Activated T-helper 2 cell treated with anti-CD3 and anti-CD28 coated beads, Interferon-gamma antibody, Interleukin-2, Interleukin-4, amounts not matched to agents 10 μg/mL and 5 μg/mL and 100 μg/mL, durations not matched to agents 14 hours and 24 hours and 36 hours (primary cell): ENCODE measurements at regions not wholly inside any gene's neighbourhood (a gene's known extent, or its start where the extent isn't known, plus 50 kb on each side); places are given as distances from the start of the nearest gene placed in this dataset.

Experiments
- DNase-seq: peaks from one replicate; pipeline ENCODE4 v3.0.0; 2021; ENCODE audit warnings: low spot score
- H3K27ac Mint-ChIP-seq: one replicate; pipeline ENCODE4 v1.8.0; 2021; ENCODE audit warnings: mixed read lengths
- H3K27me3 Mint-ChIP-seq: one replicate; pipeline ENCODE4 v1.8.0; 2021; ENCODE audit warnings: low read depth, mixed read lengths
- H3K36me3 Mint-ChIP-seq: one replicate; pipeline ENCODE4 v1.8.0; 2021; ENCODE audit warnings: low read depth, mixed read lengths
- H3K4me1 Mint-ChIP-seq: one replicate; pipeline ENCODE4 v1.8.0; 2021; ENCODE audit warnings: low read depth, mixed read lengths
- H3K4me3 Mint-ChIP-seq: one replicate; pipeline ENCODE4 v1.8.0; 2021; ENCODE audit warnings: low read depth, mild to moderate bottlenecking, moderate library complexity, mixed read lengths
- H3K9me3 Mint-ChIP-seq: one replicate; pipeline ENCODE4 v1.8.0; 2021; ENCODE audit warnings: mixed read lengths
- intact Hi-C: fragments of 100-400 bp; cut with micrococcal nuclease; formaldehyde crosslinking; loops from one replicate; pipeline ENCODE4 v1.15.1; 2023

- H3K27ac Mint-ChIP-seq, result no peak overlapping the region
- H3K27me3 Mint-ChIP-seq, result peaks cover 16% of the 10 kb centered on the region
- no peak overlapping the region for H3K4me3 Mint-ChIP-seq
- no peak for DNase-seq
- peaks cover 6% of the 10 kb centered on the region for H3K9me3 Mint-ChIP-seq
- no peaks in the 10 kb centered on the region for H3K36me3 Mint-ChIP-seq
- peaks cover 4% of the 10 kb centered on the region for H3K4me1 Mint-ChIP-seq
- intact Hi-C loops, result no loop called here
Observed at GRCh38 chr13:73190477-73190876, 131.7 kb downstream of the KLF5 start.

- Mint-ChIP-seq H3K27ac (no peak overlapping the region), H3K27me3 (peaks cover 16% of the 10 kb centered on the region), H3K4me1 (peaks cover 4% of the 10 kb centered on the region), H3K9me3 (peaks cover 6% of the 10 kb centered on the region), H3K4me3 (no peak overlapping the region), H3K36me3 (no peaks in the 10 kb centered on the region)
- intact Hi-C loops, result no loop called here
- DNase-seq, result no peak
Observed at GRCh38 chr13:73189776-73190175, 131.0 kb downstream of the KLF5 start.

GRCh38 chr13:73189362-73189761 lies 130.6 kb downstream of the KLF5 start:
- DNase-seq, result no peak
- intact Hi-C loops, result no loop called here
- H3K4me1 Mint-ChIP-seq, result peaks cover 4% of the 10 kb centered on the region
- H3K27me3 Mint-ChIP-seq, result peaks cover 15% of the 10 kb centered on the region
- H3K27ac Mint-ChIP-seq, result no peak overlapping the region
- no peaks in the 10 kb centered on the region for H3K36me3 Mint-ChIP-seq
- peaks cover 6% of the 10 kb centered on the region for H3K9me3 Mint-ChIP-seq
- H3K4me3 Mint-ChIP-seq, result no peak overlapping the region

- H3K27ac Mint-ChIP-seq, result no peak overlapping the region
- no peaks in the 10 kb centered on the region for H3K36me3 Mint-ChIP-seq
- intact Hi-C loops, result no loop called here
- H3K9me3 Mint-ChIP-seq, result peaks cover 6% of the 10 kb centered on the region
- peaks cover 9% of the 10 kb centered on the region for H3K27me3 Mint-ChIP-seq
- H3K4me1 Mint-ChIP-seq, result peaks cover 4% of the 10 kb centered on the region
- no peak for DNase-seq
- no peak overlapping the region for H3K4me3 Mint-ChIP-seq
Observed at GRCh38 chr13:73187106-73187505, 128.3 kb downstream of the KLF5 start.

- no peak overlapping the region for H3K4me3 Mint-ChIP-seq
- no peaks in the 10 kb centered on the region for H3K36me3 Mint-ChIP-seq
- H3K27me3 Mint-ChIP-seq, result peaks cover under 1% of the 10 kb centered on the region
- no peaks in the 10 kb centered on the region for H3K9me3 Mint-ChIP-seq
- no peaks in the 10 kb centered on the region for H3K4me1 Mint-ChIP-seq
- intact Hi-C loops, result no loop called here
- DNase-seq, result no peak
- H3K27ac Mint-ChIP-seq, result no peak overlapping the region
Observed at GRCh38 chr13:73179650-73180274, 121.0 kb downstream of the KLF5 start.

GRCh38 chr13:73177916-73178565 lies 119.2 kb downstream of the KLF5 start:
- Mint-ChIP-seq H3K36me3 (no peaks in the 10 kb centered on the region), H3K4me3 (no peak overlapping the region), H3K9me3 (no peaks in the 10 kb centered on the region), H3K4me1 (no peaks in the 10 kb centered on the region), H3K27ac (no peak overlapping the region), H3K27me3 (peaks cover 3% of the 10 kb centered on the region)
- no peak for DNase-seq
- intact Hi-C loops, result no loop called here

- Mint-ChIP-seq H3K4me3 (no peak overlapping the region), H3K27ac (no peak overlapping the region), H3K4me1 (no peaks in the 10 kb centered on the region), H3K36me3 (no peaks in the 10 kb centered on the region), H3K9me3 (no peaks in the 10 kb centered on the region), H3K27me3 (peaks cover 3% of the 10 kb centered on the region)
- intact Hi-C loops, result no loop called here
- no peak for DNase-seq
Observed at GRCh38 chr13:73177017-73177416, 118.2 kb downstream of the KLF5 start.

- H3K4me1 Mint-ChIP-seq, result peaks cover 2% of the 10 kb centered on the region
- H3K27me3 Mint-ChIP-seq, result peaks cover 3% of the 10 kb centered on the region
- H3K4me3 Mint-ChIP-seq, result no peak overlapping the region
- no peak overlapping the region for H3K27ac Mint-ChIP-seq
- no peaks in the 10 kb centered on the region for H3K9me3 Mint-ChIP-seq
- H3K36me3 Mint-ChIP-seq, result no peaks in the 10 kb centered on the region
- no peak for DNase-seq
- intact Hi-C loops, result no loop called here
Observed at GRCh38 chr13:73174521-73175010, 115.8 kb downstream of the KLF5 start.

- Mint-ChIP-seq H3K4me1 (peaks cover 2% of the 10 kb centered on the region), H3K27ac (no peak overlapping the region), H3K9me3 (no peaks in the 10 kb centered on the region), H3K36me3 (no peaks in the 10 kb centered on the region), H3K27me3 (peaks cover 3% of the 10 kb centered on the region), H3K4me3 (no peak overlapping the region)
- intact Hi-C loops, result no loop called here
- no peak for DNase-seq
Observed at GRCh38 chr13:73173279-73173811, 114.5 kb downstream of the KLF5 start.

GRCh38 chr13:73171926-73172325 lies 113.1 kb downstream of the KLF5 start:
- H3K27me3 Mint-ChIP-seq, result peaks cover 3% of the 10 kb centered on the region
- no peaks in the 10 kb centered on the region for H3K36me3 Mint-ChIP-seq
- peaks cover 2% of the 10 kb centered on the region for H3K4me1 Mint-ChIP-seq
- H3K4me3 Mint-ChIP-seq, result no peak overlapping the region
- H3K9me3 Mint-ChIP-seq, result no peaks in the 10 kb centered on the region
- H3K27ac Mint-ChIP-seq, result no peak overlapping the region
- intact Hi-C loops, result no loop called here
- no peak for DNase-seq

- Mint-ChIP-seq H3K4me3 (no peak overlapping the region), H3K4me1 (peaks cover 2% of the 10 kb centered on the region), H3K27me3 (peaks cover 3% of the 10 kb centered on the region), H3K36me3 (no peaks in the 10 kb centered on the region), H3K9me3 (no peaks in the 10 kb centered on the region), H3K27ac (no peak overlapping the region)
- DNase-seq, result no peak
- intact Hi-C loops, result no loop called here
Observed at GRCh38 chr13:73171271-73171682, 112.5 kb downstream of the KLF5 start.

- H3K9me3 Mint-ChIP-seq, result no peaks in the 10 kb centered on the region
- no peak for DNase-seq
- H3K27ac Mint-ChIP-seq, result no peak overlapping the region
- H3K36me3 Mint-ChIP-seq, result no peaks in the 10 kb centered on the region
- H3K27me3 Mint-ChIP-seq, result peaks cover 3% of the 10 kb centered on the region
- intact Hi-C loops, result no loop called here
- peaks cover 2% of the 10 kb centered on the region for H3K4me1 Mint-ChIP-seq
- no peak overlapping the region for H3K4me3 Mint-ChIP-seq
Observed at GRCh38 chr13:73169971-73170370, 111.2 kb downstream of the KLF5 start.

GRCh38 chr13:73168953-73169401 lies 110.2 kb downstream of the KLF5 start:
- no peak for DNase-seq
- Mint-ChIP-seq H3K4me1 (peaks cover 2% of the 10 kb centered on the region), H3K36me3 (no peaks in the 10 kb centered on the region), H3K27ac (no peak overlapping the region), H3K4me3 (no peak overlapping the region), H3K9me3 (no peaks in the 10 kb centered on the region), H3K27me3 (peaks cover 2% of the 10 kb centered on the region)
- intact Hi-C loops, result no loop called here
